Brain microvascular endothelial cell (primary cell): ENCODE measurements at regions not wholly inside any gene's neighbourhood (a gene's known extent, or its start where the extent isn't known, plus 50 kb on each side); places are given as distances from the start of the nearest gene placed in this dataset.

Experiments
- DNase-seq: peaks from one replicate; pipeline ENCODE4 v3.0.0-alpha.2; 2020
- H3K27ac ChIP-seq: fragments of 250-450 bp; sonication (Bioruptor Pico); 2 replicates; pipeline ENCODE4 v1.5.1; 2020; ENCODE audit warnings: mild to moderate bottlenecking, moderate library complexity
- H3K27me3 ChIP-seq: fragments of 250-450 bp; sonication (Bioruptor Pico); replicated peaks from 2 replicates; pipeline ENCODE4 v1.5.1; 2020; ENCODE audit warnings: mild to moderate bottlenecking
- H3K36me3 ChIP-seq: fragments of 250-450 bp; sonication (Bioruptor Pico); replicated peaks from 2 replicates; pipeline ENCODE4 v1.5.1; 2020; ENCODE audit warnings: mild to moderate bottlenecking
- H3K4me3 ChIP-seq: 2 replicates; pipeline ENCODE4 v1.5.1; 2011; ENCODE audit warnings: low read depth, mild to moderate bottlenecking, control low read depth, low read length, moderate library complexity
- in situ Hi-C: cut with HindIII; loops from 2 replicates; pipeline ENCODE4 v1.10.0; 2017; ENCODE audit warnings: low sequenced_read_pairs, low pct_ligation_motif_present
- TF ChIP-seq, protein P1 (sequence below): IDR thresholded peaks from 2 replicates; pipeline ENCODE4 v1.5.1; 2011; ENCODE audit warnings: low read depth, mild to moderate bottlenecking, moderate library complexity, low read length, control low read depth, inconsistent platforms; ENCODE audit errors: missing control alignments

DNA sequence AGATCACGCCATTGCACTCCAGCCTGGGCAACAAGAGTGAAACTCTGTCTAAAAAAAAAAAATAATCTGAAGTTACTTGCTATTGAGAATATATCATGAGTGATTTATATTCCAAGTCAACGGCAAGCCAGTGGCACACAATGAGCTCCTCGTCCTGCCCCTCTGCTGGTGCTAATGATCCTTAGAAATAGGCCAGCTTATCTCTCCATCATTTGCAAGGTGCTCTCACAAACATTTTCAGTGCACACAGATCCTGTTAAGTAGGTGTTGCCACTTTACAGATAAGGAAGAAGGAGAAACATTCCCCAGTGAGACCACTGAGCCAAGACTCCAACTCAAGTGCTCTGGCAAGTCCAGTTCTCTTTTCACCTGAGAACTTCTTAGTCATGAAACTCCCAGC lies 91.3 kb upstream of the GPR45 start:
- TF ChIP-seq, protein P1, sequence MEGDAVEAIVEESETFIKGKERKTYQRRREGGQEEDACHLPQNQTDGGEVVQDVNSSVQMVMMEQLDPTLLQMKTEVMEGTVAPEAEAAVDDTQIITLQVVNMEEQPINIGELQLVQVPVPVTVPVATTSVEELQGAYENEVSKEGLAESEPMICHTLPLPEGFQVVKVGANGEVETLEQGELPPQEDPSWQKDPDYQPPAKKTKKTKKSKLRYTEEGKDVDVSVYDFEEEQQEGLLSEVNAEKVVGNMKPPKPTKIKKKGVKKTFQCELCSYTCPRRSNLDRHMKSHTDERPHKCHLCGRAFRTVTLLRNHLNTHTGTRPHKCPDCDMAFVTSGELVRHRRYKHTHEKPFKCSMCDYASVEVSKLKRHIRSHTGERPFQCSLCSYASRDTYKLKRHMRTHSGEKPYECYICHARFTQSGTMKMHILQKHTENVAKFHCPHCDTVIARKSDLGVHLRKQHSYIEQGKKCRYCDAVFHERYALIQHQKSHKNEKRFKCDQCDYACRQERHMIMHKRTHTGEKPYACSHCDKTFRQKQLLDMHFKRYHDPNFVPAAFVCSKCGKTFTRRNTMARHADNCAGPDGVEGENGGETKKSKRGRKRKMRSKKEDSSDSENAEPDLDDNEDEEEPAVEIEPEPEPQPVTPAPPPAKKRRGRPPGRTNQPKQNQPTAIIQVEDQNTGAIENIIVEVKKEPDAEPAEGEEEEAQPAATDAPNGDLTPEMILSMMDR = no peak
- H3K4me3 ChIP-seq = no peak overlapping the region
- in situ Hi-C loops = no loop called here
- no peak overlapping the region for H3K27ac ChIP-seq
- H3K36me3 ChIP-seq = no peaks in the 10 kb centered on the region
- DNase-seq = no peak
- H3K27me3 ChIP-seq = peaks cover 9% of the 10 kb centered on the region

DNA sequence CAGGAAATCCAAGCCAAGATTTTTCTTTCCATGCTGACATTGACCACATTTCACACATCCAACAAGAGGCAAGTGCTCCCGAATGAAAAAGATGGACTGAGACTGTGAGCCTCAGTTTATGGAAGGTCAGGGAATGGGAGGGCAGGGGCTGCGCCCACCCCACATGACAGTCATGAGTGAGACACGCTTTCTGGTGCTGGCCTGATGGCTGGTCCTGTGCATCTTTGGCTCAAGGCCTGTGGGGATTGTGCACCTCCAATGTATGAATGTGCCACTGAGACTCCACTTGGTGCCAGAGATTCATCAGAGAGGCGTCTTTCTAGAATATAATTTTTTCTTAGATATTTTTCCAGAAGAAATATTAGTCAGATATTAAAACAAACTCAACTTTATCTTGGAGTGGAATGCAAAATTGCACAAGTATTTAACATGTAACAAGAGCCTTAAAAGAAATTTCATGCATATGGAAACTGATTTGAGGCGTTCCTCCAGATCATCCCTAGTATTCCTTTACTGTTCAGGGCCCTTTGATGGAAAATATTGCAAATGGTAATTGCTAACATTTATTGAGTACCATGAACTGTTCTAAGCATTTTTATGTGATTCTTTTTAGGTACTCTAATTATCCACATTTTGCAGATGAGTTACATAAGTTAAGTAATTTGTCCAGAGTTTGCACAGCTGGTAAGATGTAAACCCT lies 87.3 kb upstream of the GPR45 start:
- in situ Hi-C loops = no loop called here
- H3K27ac ChIP-seq = no peak overlapping the region
- H3K4me3 ChIP-seq = no peak overlapping the region
- no peaks in the 10 kb centered on the region for H3K36me3 ChIP-seq
- no peaks in the 10 kb centered on the region for H3K27me3 ChIP-seq
- no peak for DNase-seq
- TF ChIP-seq, protein P1 = no peak

DNA sequence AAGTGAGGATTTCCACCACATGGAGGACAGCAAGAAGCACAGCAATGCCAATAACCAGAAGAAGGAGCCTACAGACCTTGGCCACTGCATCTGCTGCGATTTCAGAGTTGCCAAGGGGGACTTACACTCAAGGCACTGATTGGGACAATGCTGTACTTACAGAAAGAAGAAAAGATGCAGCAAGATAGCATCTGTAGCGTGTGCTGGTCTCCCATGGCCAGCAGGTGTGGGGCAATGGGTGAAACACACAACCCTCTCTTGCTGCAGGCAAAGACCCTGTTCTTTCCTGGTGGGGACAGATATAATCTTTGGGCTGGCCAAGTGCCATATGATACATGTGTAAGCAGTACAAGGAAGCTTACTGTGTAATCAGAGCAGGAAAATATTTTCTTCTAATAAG lies 85.4 kb upstream of the GPR45 start:
- H3K36me3 ChIP-seq = no peaks in the 10 kb centered on the region
- no peak overlapping the region for H3K4me3 ChIP-seq
- in situ Hi-C loops = no loop called here

DNA sequence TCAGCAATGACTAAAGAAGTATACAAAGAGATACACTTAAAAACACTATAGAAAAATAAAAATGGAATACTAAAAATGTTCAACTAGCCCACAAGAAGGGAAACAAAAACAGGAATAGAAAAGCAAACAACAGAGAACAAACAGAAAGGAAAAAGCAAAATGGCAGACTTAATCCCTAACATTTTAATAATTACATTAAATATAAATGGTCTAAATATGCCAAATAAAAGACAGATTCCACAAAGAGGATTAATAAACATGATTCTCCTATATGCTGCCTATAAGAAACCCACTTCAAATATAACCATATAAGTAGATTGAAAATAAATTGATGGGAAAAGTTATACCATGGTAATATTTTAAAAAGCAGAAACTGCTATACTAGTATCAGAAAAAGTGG lies 83.5 kb upstream of the GPR45 start:
- Histone ChIP-seq H3K27me3 (no peaks in the 10 kb centered on the region), H3K27ac (no peak overlapping the region), H3K36me3 (no peaks in the 10 kb centered on the region), H3K4me3 (no peak overlapping the region)
- DNase-seq = no peak
- TF ChIP-seq, protein P1 = no peak
- in situ Hi-C loops = no loop called here

More for the DNA sequence above, 85.4 kb upstream of the GPR45 start:
- Histone ChIP-seq H3K27ac (no peak overlapping the region), H3K27me3 (no peaks in the 10 kb centered on the region)
- TF ChIP-seq, protein P1 = no peak
- DNase-seq = no peak

DNA sequence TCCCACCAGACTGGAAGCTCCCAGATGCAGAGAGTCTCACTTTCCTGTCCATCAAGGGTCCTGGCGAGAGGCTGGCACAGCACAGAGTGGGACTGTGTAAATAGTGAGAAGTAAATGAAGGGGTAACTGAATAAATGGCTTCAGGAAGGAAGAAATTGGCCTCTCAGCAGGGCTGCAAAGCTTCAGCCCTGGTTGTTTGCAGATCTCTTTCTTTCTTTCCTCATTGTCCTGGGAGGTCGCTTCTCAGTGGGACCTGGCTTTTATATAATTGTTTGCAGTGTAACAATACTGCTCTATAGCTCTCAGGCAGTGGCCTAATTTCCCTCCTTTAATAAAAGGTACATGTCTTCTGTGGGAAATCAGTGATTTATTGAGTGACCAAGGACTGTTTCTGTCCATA lies 74.9 kb upstream of the GPR45 start:
- Histone ChIP-seq H3K27me3 (no peaks in the 10 kb centered on the region), H3K27ac (no peak overlapping the region), H3K36me3 (no peaks in the 10 kb centered on the region), H3K4me3 (no peak overlapping the region)
- in situ Hi-C loops = no loop called here
- DNase-seq = no peak
- TF ChIP-seq, protein P1 = no peak

DNA sequence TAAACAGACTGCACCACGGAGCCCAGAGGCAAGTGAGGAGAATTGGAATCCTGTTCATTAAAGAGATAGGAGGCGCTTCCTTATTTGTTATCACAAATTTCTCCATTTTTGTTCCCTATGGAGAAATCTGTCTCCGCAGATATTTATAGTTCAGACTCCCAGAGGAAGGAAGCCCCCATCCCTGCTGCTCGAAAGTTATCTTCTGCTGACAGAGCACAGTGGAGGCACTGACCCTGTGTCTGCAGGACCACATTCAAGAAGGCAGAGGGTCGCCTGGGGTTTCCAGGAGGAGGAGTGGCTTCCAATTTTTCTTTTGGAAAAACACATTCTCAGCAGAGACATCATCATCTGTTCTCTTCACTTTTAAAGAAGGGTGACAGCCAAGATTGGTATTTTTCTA lies 73.0 kb upstream of the GPR45 start:
- Histone ChIP-seq H3K27ac (no peak overlapping the region), H3K36me3 (no peaks in the 10 kb centered on the region), H3K27me3 (peaks cover under 1% of the 10 kb centered on the region), H3K4me3 (no peak overlapping the region)
- DNase-seq = no peak
- in situ Hi-C loops = no loop called here
- TF ChIP-seq, protein P1 = no peak
